GM23338 (cell line): ENCODE measurements at regions not wholly inside any gene's neighbourhood (a gene's known extent, or its start where the extent isn't known, plus 50 kb on each side); places are given as distances from the start of the nearest gene placed in this dataset.

Experiments
- CTCF ChIP-seq, 2 experiments: fragments of 200-600 bp in 1 of 2; sonication (generic) in 1 of 2; conservative IDR thresholded peaks; 2 replicates each; pipeline versions ENCODE4 v1.5.1 to v1.6.1; 2016 to 2017; ENCODE audit warnings: antibody characterized with exemption in 2 of 2, low read depth in 2 of 2, mild to moderate bottlenecking in 2 of 2, moderate library complexity in 1 of 2
- ETS1 ChIP-seq: IDR thresholded peaks from 2 replicates; pipeline ENCODE4 v1.6.1; 2016; ENCODE audit warnings: antibody characterized with exemption
- EZH2 ChIP-seq: fragments of 200-600 bp; sonication (generic); IDR thresholded peaks from one replicate; pipeline ENCODE4 v1.8.0; 2017; ENCODE audit warnings: antibody characterized with exemption, mild to moderate bottlenecking, low read depth; ENCODE audit not compliant: unreplicated experiment
- EZH2phosphoT487 ChIP-seq: fragments of 200-600 bp; sonication (generic); IDR thresholded peaks from one replicate; pipeline ENCODE4 v1.8.1; 2018; ENCODE audit warnings: antibody characterized with exemption; ENCODE audit not compliant: unreplicated experiment
- POLR2AphosphoS5 ChIP-seq: IDR thresholded peaks from 2 replicates; pipeline ENCODE4 v1.6.1; 2016; ENCODE audit warnings: antibody characterized with exemption, low read depth
- REST ChIP-seq: IDR thresholded peaks from one replicate; pipeline ENCODE4 v1.6.1; 2018; ENCODE audit warnings: antibody characterized with exemption; ENCODE audit not compliant: unreplicated experiment

- TF ChIP-seq CTCF (conservative IDR thresholded peaks at IDR 0.05; ENCODE audit: low read depth in 2 of 2): no peak
- no peak for TF ChIP-seq EZH2phosphoT487
- no peak for TF ChIP-seq ETS1
- no peak for TF ChIP-seq REST
- no peak for TF ChIP-seq POLR2AphosphoS5
- no peak for TF ChIP-seq EZH2
These were observed 368.4 kb upstream of the PODXL start for GRCh38 chr7:131924857-131925256.
